Calu3 (cell line): ENCODE measurements at regions not wholly inside any gene's neighbourhood (a gene's known extent, or its start where the extent isn't known, plus 50 kb on each side); places are given as distances from the start of the nearest gene placed in this dataset.

Experiments used
- BruUV-seq: library from RNA; stranded (reverse); fragments of 400-500 nt; replicated peaks from 2 replicates; lab custom pipeline; 2021; lab: Mats Ljungman, UMichigan
- CTCF ChIA-PET: fragments of 300-600 bp; sonication (Branson Sonifier 250); formaldehyde crosslinking; loops from one replicate; lab custom pipeline; 2022; ENCODE audit warnings: antibody characterized with exemption; lab: Charles Lee
- DNase-seq: peaks from one replicate; pipeline ENCODE4 v3.0.0; 2022
- H3K27ac Mint-ChIP-seq: one replicate; pipeline ENCODE4 v1.8.0; 2022; ENCODE audit warnings: mixed read lengths; ENCODE audit not compliant: unreplicated experiment
- H3K27me3 Mint-ChIP-seq: one replicate; pipeline ENCODE4 v1.8.0; 2022; ENCODE audit warnings: mixed read lengths; ENCODE audit not compliant: unreplicated experiment
- H3K36me3 Mint-ChIP-seq: one replicate; pipeline ENCODE4 v1.8.0; 2022; ENCODE audit warnings: mild to moderate bottlenecking, moderate library complexity, mixed read lengths; ENCODE audit not compliant: insufficient read depth, unreplicated experiment
- H3K4me1 Mint-ChIP-seq: one replicate; pipeline ENCODE4 v1.8.0; 2022; ENCODE audit warnings: mild to moderate bottlenecking, low read depth, mixed read lengths; ENCODE audit not compliant: unreplicated experiment
- H3K4me3 Mint-ChIP-seq: one replicate; pipeline ENCODE4 v1.8.0; 2022; ENCODE audit warnings: mild to moderate bottlenecking, low read depth, moderate library complexity, mixed read lengths; ENCODE audit not compliant: unreplicated experiment
- H3K9me3 Mint-ChIP-seq: one replicate; pipeline ENCODE4 v1.8.0; 2022; ENCODE audit warnings: low read depth, mixed read lengths; ENCODE audit not compliant: unreplicated experiment
- CTCF ChIP-seq: fragments of 200-600 bp; IDR thresholded peaks from one replicate; pipeline ENCODE4 v1.8.0; 2022; ENCODE audit warnings: antibody characterized with exemption; ENCODE audit not compliant: unreplicated experiment
- intact Hi-C: fragments of 100-400 bp; cut with micrococcal nuclease; formaldehyde crosslinking; loops from one replicate; pipeline ENCODE4 v1.10.0; 2022; ENCODE audit not compliant: unreplicated experiment

- H3K9me3 Mint-ChIP-seq = no peaks in the 10 kb centered on the region
- no peak overlapping the region for H3K4me3 Mint-ChIP-seq
- peaks cover 26% of the 10 kb centered on the region for H3K27me3 Mint-ChIP-seq
- no peaks in the 10 kb centered on the region for H3K4me1 Mint-ChIP-seq
- BruUV-seq = no TSS peak
- H3K27ac Mint-ChIP-seq = no peak overlapping the region
- H3K36me3 Mint-ChIP-seq = no peaks in the 10 kb centered on the region
- CTCF ChIA-PET = no interaction called here
- no peak for TF ChIP-seq CTCF
- intact Hi-C loops = no loop called here
- no peak for DNase-seq
These were observed 159.4 kb downstream of the NHLRC3 start for GRCh38 chr13:39197647-39198007.

GRCh38 chr13:39200249-39200910 is 162.1 kb downstream of the NHLRC3 start:
- intact Hi-C loops = no loop called here
- BruUV-seq = no TSS peak
- H3K36me3 Mint-ChIP-seq = no peaks in the 10 kb centered on the region
- TF ChIP-seq CTCF = no peak
- H3K27me3 Mint-ChIP-seq = peaks cover 6% of the 10 kb centered on the region
- H3K4me3 Mint-ChIP-seq = no peak overlapping the region
- no peaks in the 10 kb centered on the region for H3K4me1 Mint-ChIP-seq
- CTCF ChIA-PET = no interaction called here
- H3K9me3 Mint-ChIP-seq = no peaks in the 10 kb centered on the region
- H3K27ac Mint-ChIP-seq = no peak overlapping the region
- no peak for DNase-seq

- no TSS peak for BruUV-seq
These were observed 162.9 kb downstream of the NHLRC3 start for GRCh38 chr13:39201180-39201579.

GRCh38 chr13:39202746-39203145 is 164.5 kb downstream of the NHLRC3 start:
- no peak overlapping the region for H3K4me3 Mint-ChIP-seq
- no TSS peak for BruUV-seq
- no peaks in the 10 kb centered on the region for H3K9me3 Mint-ChIP-seq
- CTCF ChIA-PET = no interaction called here
- no peak for DNase-seq
- peaks cover 12% of the 10 kb centered on the region for H3K27me3 Mint-ChIP-seq
- no peaks in the 10 kb centered on the region for H3K36me3 Mint-ChIP-seq
- TF ChIP-seq CTCF = no peak
- H3K27ac Mint-ChIP-seq = no peak overlapping the region
- intact Hi-C loops = no loop called here
- H3K4me1 Mint-ChIP-seq = no peaks in the 10 kb centered on the region

More at GRCh38 chr13:39201180-39201579, 162.9 kb downstream of the NHLRC3 start:
- Mint-ChIP-seq H3K4me1 (no peaks in the 10 kb centered on the region), H3K9me3 (no peaks in the 10 kb centered on the region), H3K27ac (no peak overlapping the region), H3K27me3 (peaks cover 11% of the 10 kb centered on the region), H3K36me3 (no peaks in the 10 kb centered on the region), H3K4me3 (no peak overlapping the region)
- no peak for DNase-seq
- CTCF ChIA-PET = no interaction called here
- intact Hi-C loops = no loop called here
- no peak for TF ChIP-seq CTCF
